Fibroblast of the aortic adventitia (primary cell): ENCODE measurements at regions not wholly inside any gene's neighbourhood (a gene's known extent, or its start where the extent isn't known, plus 50 kb on each side); places are given as distances from the start of the nearest gene placed in this dataset.

ENCODE experiments used
- DNase-seq: peaks from one replicate; pipeline ENCODE4 v3.0.0-alpha.2; 2010; ENCODE audit warnings: low read depth
- H3K4me3 ChIP-seq: 2 replicates; pipeline ENCODE4 v1.5.1; 2011; ENCODE audit warnings: low read depth, mild to moderate bottlenecking, control low read depth, low read length, moderate library complexity
- TF ChIP-seq, protein P1 (sequence below): IDR thresholded peaks from 2 replicates; pipeline ENCODE4 v1.5.1; 2011; ENCODE audit warnings: mild to moderate bottlenecking, low read length, control low read depth, inconsistent platforms; ENCODE audit not compliant: insufficient read depth

- TF ChIP-seq, protein P1, sequence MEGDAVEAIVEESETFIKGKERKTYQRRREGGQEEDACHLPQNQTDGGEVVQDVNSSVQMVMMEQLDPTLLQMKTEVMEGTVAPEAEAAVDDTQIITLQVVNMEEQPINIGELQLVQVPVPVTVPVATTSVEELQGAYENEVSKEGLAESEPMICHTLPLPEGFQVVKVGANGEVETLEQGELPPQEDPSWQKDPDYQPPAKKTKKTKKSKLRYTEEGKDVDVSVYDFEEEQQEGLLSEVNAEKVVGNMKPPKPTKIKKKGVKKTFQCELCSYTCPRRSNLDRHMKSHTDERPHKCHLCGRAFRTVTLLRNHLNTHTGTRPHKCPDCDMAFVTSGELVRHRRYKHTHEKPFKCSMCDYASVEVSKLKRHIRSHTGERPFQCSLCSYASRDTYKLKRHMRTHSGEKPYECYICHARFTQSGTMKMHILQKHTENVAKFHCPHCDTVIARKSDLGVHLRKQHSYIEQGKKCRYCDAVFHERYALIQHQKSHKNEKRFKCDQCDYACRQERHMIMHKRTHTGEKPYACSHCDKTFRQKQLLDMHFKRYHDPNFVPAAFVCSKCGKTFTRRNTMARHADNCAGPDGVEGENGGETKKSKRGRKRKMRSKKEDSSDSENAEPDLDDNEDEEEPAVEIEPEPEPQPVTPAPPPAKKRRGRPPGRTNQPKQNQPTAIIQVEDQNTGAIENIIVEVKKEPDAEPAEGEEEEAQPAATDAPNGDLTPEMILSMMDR, result no peak
- no peak overlapping the region for H3K4me3 ChIP-seq
- no peak for DNase-seq
These were observed 122.5 kb downstream of the TMEM26 start for GRCh38 chr10:61330669-61331068.

- TF ChIP-seq, protein P1, result no peak
- H3K4me3 ChIP-seq, result no peak overlapping the region
- DNase-seq, result no peak
These were observed 123.3 kb downstream of the TMEM26 start for GRCh38 chr10:61329854-61330253.

DNA sequence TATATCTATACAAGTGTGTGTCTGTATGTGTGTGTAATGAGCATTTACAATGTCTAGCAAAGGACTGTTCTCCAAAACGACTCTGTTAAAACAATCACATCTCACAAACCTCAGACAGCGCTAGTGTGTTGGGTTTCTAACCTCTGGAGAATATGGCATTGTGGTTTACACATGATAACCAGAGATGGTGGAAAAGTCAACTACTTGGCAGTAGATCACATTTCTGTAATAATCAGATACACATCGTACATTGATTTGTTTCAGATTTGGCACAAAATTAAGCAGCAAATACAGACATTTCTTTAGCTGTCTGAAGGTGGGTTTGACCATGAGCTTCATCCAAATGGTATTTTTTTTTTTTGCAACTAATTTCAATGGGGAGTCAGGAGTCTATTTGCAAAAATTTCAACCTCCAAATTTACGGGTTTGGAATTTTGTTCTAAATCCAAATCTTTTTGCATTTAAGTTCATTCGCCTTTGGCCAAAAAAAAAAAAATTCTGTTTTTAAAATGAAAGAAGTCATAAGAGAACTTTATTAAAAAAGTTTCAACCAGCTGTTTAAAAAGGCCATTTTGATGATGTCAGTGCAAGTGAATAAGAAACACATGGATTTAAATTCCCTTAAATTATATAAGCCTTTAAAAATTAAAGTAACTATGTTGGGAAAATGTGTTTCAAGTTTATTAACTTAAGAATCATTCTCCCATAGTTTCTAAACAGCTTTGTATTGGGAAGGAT is 127.8 kb downstream of the TMEM26 start:
- TF ChIP-seq, protein P1, result no peak
- DNase-seq, result peak; percentile 24
- H3K4me3 ChIP-seq, result no peak overlapping the region

DNA sequence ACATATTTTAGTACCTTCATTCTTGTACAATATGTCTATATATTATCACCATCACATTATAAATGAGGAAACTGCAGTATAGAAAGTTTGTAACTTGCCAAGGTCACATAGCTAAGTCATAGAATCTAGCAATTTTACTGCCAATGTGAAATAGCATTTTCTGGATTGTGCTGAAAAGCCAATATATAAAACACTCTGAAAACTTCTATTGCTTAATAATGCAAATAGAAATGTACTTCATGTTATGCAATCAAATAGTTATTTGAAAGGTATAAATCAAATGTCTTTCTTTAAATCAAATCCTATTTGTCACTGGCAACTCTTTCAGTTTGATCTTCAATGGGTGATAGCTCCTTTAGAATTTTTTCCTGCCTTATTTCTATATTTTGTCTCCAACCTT is 129.5 kb downstream of the TMEM26 start:
- no peak overlapping the region for H3K4me3 ChIP-seq
- no peak for DNase-seq
- TF ChIP-seq, protein P1, result no peak

- TF ChIP-seq, protein P1, result no peak
- no peak for DNase-seq
- no peak overlapping the region for H3K4me3 ChIP-seq
These were observed 131.9 kb downstream of the TMEM26 start for GRCh38 chr10:61321041-61321857.

DNA sequence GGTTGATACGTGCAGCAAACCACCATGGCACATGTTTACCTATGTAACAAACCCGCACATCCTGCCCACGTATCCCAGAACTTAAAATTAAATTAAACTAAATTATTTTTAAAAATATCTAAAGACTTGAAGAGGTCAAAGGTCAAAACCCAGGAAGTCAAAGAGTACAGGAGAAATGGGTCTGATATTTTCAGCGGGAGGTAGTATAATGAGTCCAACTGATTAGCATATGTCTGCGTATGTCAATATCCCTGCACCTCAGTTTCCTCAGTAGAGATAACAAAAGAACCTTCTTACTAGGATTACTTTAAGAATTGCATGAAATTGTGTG is 133.0 kb downstream of the TMEM26 start:
- no peak overlapping the region for H3K4me3 ChIP-seq
- TF ChIP-seq, protein P1, result no peak
- DNase-seq, result no peak
